ENCODE measurements at regions not wholly inside any gene's neighbourhood (a gene's known extent, or its start where the extent isn't known, plus 50 kb on each side); places are given as distances from the start of the nearest gene placed in this dataset.
"Not testable (repeated sequence)": the region's sequence is repeated elsewhere in the genome, so short reads cannot be mapped to it uniquely, and the experiment has no call there.

DNA sequence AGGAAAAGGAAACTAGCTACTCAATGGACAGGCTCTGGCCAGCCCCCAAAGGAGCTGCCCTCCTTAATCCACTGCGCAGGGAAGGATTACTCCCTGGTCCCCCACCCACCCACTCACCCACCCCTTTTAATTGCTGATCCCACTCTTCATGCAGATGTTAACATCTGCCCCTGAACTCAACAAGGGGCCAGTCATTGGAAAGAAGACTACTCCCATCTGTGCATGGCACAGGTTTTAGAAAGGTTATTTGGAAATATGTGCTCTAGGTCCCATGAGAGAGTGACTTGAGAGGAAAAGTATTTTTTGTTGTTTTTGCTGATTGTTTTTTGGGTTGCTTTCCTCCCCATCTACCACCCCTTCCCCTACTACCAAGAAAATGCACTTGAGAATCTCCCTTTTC lies 94.4 kb upstream of the FGGY start:
- DNase-seq (ENCODE audit: low read depth, low spot score): no peak

- DNase-seq (ENCODE audit: low read depth, low spot score): no peak
These were observed 92.9 kb upstream of the FGGY start for GRCh38 chr1:59204001-59204400.

GRCh38 chr1:59206616-59207015 lies 90.3 kb upstream of the FGGY start:
- DNase-seq (ENCODE audit: low read depth, low spot score): peak; percentile 51

GRCh38 chr1:59210430-59210829 lies 86.5 kb upstream of the FGGY start:
- not testable (repeated sequence) for DNase-seq (ENCODE audit: low read depth, low spot score)

DNA sequence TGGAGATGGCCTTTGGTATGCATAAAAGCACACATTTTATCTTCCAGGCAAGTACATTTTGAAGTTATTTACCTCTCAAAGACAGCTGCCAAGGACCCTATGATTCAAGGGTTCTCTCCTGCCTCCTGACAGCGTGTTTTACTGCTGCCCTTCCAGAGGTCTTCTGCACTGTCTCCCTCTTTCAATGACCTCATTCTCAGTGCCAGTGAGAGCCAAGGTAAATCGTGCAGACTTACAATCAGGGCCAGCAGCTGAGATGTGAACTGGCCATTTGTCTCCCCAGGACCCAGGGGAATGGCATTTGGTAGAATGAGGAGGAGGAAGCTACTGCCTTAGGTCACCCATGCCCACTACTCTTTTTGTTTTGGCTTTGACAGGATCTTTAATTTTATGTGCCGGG lies 84.2 kb upstream of the FGGY start:
- DNase-seq (ENCODE audit: low read depth, low spot score): no peak

DNA sequence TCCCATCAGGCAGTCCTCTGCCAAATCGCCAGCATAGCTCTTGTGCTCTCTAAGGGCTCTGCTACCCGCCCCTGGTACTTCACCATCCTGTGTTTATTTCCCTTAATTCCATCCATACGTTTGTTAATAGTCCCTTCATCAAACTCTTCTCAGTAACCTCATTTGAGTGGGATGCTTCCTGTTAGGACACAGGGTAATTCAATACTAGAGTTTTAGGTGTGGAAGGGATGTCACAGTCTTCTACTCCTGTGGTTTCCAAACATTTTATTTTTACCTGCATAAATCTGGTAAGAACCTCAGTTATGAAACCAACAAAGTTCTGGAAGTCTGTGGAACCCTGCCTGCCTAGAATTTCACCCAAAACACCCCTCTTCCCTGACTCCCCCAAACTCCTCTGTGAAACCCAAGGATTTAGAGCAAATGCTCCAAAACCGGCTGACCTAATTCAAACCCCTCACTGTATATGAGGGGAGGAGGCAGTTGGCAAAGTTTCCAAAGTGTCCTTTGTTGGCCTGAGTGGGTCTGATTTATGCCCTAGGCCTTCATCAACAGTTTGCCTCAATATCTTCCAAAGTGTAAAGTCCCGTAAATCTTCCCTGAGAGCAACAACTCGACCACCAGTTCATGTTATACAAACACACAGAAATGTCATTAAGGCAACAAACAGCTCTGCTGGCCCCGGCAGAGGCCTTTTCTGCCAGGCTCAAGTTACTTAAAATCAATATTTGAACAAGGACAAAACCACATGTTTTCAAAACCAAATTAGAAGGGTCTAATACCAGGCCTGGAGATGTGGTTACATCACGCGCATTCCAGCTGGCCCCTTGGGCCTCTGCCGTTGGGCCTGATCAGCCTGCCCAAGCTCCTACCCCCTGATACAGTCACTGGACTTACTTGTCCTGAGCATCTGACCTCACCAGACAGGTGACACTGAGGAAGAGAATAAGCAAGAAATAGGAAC lies 82.4 kb upstream of the FGGY start:
- no peak for DNase-seq (ENCODE audit: low read depth, low spot score)

DNA sequence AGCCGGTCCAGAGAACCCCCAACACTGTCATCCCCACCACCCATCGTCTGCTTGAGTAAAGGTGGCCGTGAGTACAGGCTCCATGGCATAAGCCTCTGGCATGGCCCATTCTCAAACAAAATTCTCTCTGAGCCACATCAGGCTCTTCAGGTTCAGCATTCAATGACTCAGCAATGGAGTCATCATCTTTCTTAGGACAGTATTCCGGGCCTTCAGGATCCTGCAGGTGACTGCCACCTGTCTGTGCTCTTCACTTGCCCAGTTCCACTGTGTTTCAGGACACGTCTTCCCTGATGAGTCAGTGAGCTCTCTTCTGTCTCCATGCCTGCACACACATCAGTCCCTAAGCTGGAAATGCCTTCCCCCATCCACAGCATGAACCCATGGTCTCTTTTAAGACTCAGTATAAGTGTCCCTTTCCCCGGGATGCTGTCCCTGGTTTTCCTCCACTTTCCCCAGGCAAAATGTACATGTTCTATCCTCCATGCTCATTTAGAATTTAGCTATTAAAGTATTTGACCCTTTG lies 81.1 kb upstream of the FGGY start:
- DNase-seq (ENCODE audit: low read depth, low spot score): no peak

GRCh38 chr1:59217439-59217838 lies 79.5 kb upstream of the FGGY start:
- not testable (repeated sequence) for DNase-seq (ENCODE audit: low read depth, low spot score)

DNA sequence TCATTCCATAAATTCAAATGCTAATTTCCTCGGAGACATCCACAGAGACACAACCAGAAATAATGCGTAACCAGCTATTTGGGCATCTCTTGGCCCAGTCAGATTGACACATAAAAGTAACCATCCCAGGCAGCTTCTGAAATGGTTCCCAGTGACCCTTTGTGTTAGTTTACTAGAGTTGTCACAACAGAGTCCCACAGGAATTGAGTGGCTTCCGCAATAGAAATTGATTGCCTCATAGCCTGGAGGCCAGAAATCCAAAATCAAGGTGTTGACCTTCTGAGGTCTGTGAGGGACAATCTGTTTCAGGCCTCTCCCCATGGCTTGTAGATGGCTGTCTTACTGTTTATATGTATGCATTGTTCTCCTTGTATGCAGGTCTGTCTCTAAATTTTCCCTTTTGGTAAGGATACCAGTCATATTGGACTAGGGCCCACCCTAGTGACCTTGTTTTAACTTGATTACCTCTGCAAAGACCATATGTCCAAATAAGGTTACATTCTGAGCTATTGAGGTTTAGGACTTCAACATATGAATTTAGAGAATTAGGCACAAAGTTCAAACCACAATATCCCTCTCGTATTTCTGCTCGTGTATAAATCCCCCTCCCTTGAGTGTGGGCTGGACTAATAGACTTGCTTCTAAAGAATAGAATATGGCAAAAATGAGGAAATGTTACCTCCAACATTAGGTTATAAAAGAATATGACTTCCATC lies 78.2 kb upstream of the FGGY start:
- DNase-seq (ENCODE audit: low read depth, low spot score): no peak

- no peak for DNase-seq (ENCODE audit: low read depth, low spot score)
These were observed 77.0 kb upstream of the FGGY start for GRCh38 chr1:59219916-59220315.

- DNase-seq (ENCODE audit: low read depth, low spot score): no peak
These were observed 76.5 kb upstream of the FGGY start for GRCh38 chr1:59220356-59220755.

- no peak for DNase-seq (ENCODE audit: low read depth, low spot score)
These were observed 73.7 kb upstream of the FGGY start for GRCh38 chr1:59223198-59223597.

GRCh38 chr1:59223989-59224634 lies 72.8 kb upstream of the FGGY start:
- DNase-seq (ENCODE audit: low read depth, low spot score): peak; percentile 50

GRCh38 chr1:59225594-59226316 lies 71.1 kb upstream of the FGGY start:
- DNase-seq (ENCODE audit: low read depth, low spot score): no peak

- DNase-seq (ENCODE audit: low read depth, low spot score): no peak
These were observed 67.8 kb upstream of the FGGY start for GRCh38 chr1:59229138-59229537.

GRCh38 chr1:59230622-59231021 lies 66.3 kb upstream of the FGGY start:
- no peak for DNase-seq (ENCODE audit: low read depth, low spot score)

DNA sequence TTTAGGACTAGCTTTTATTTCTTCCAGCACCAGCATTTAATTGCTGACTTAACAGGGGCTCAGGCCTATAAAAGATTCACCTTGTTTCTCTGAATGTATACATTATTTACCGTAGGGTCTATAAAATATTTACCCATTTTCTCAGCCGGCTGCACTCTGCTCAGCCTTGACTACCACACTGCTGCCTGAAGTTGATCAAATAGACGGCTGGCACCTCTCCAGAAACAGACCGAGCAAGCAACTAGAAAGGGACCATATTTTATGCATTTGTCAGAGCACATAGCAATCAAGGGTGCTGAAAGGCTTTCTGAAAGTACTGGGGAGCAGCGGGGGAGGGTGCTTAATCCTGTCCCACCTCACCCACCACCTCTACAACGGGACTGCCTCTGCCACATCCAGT lies 64.7 kb upstream of the FGGY start:
- DNase-seq (ENCODE audit: low read depth, low spot score): no peak

GRCh38 chr1:59233444-59233843 lies 63.5 kb upstream of the FGGY start:
- no peak for DNase-seq (ENCODE audit: low read depth, low spot score)

DNA sequence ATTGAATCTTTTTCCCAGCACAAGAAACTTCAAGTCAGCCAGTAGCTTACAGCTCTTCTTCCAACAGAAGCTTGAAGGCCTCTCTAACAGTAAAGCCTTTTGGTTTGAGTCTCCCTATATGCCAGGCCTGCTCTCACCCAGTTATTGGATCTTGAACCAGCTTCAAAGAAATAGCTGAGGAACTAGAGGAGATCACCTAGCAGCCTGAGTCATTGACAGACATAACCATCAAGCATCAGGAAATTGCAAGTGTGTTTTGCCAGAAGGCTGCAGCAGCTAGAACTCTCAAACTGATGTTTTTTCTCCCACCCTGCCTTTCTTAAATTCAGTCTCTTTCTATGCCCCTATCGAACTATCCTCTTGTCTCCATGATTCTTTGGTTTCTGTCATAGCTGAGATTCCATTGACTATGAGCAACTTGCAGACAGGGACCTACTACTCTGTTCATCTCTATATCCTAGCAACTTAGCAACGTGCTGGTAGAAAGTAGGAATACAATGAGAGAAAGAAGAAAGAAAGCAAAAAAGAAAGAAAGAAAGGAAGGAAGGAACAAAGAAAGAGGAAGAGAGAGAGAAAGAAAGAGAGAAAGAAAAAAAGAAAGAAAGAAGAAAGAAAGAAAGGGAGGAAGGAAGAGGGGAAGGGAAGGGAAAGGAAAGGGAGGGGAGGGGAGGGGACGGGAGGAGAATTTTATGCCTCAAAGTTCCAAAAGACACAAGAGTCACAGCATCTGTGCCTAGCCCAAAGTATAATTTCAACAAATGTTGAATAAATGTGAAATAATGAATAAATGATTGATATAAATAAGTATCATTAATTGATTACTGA lies 60.0 kb upstream of the FGGY start:
- no peak for DNase-seq (ENCODE audit: low read depth, low spot score)

GRCh38 chr1:59237900-59238299 lies 59.0 kb upstream of the FGGY start:
- no peak for DNase-seq (ENCODE audit: low read depth, low spot score)

All from ELF-1 (cell line).